ENCODE measurements at regions not wholly inside any gene's neighbourhood (a gene's known extent, or its start where the extent isn't known, plus 50 kb on each side); places are given as distances from the start of the nearest gene placed in this dataset.
"Not testable (repeated sequence)": the region's sequence is repeated elsewhere in the genome, so short reads cannot be mapped to it uniquely, and the experiment has no call there.

GRCh38 chrX:26911785-26912184 lies 551.4 kb downstream of the PPP4R3C start:
- TF ChIP-seq ELF4 (IDR thresholded peaks at IDR 0.05); TARDBP (IDR thresholded peaks at IDR 0.05); FOXA1 (IDR thresholded peaks at IDR 0.05); ARNT (IDR thresholded peaks at IDR 0.05); BHLHE40 (IDR thresholded peaks at IDR 0.05; ENCODE audit: borderline replicate concordance); HDGF (IDR thresholded peaks at IDR 0.05; ENCODE audit: borderline replicate concordance); FOXK2 (IDR thresholded peaks at IDR 0.05); FOXM1 (IDR thresholded peaks at IDR 0.05; ENCODE audit: borderline replicate concordance); PKNOX1 (IDR thresholded peaks at IDR 0.05): not testable (repeated sequence)

All from HEK293T (cell line).